SIG-M5 treated with dmso at 0.1 percent for 504 hours (cell line): ENCODE measurements at regions not wholly inside any gene's neighbourhood (a gene's known extent, or its start where the extent isn't known, plus 50 kb on each side); places are given as distances from the start of the nearest gene placed in this dataset.

Source experiments
- DNase-seq: peaks from one replicate; lab custom pipeline; 2025; ENCODE audit not compliant: unreplicated experiment; lab: John Stamatoyannopoulos, UW

DNA sequence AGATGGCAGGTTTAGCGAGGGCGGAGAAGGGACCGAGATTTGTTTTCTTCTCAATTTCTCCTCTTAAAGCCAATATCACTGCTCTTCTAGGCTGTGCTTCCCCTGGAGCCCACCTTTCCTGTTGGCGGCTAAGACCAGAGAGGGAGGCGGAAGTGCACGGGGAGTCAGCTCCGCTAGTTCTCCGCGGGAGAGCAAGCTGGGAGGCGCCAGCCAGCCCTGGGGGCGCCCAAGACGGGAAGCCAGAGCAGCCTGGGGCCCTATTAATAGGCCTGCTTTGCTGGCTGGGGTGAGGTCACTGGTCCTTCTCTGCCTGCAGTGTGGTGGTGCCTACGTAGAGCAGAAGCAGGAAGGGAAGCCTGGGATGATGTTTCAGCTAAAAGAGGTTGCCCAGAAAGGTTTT is 61.6 kb downstream of the LSM5 start:
- no peak for DNase-seq

- DNase-seq: peak; percentile 23
These were observed 62.4 kb downstream of the LSM5 start for GRCh38 chr7:32427769-32428291.

DNA sequence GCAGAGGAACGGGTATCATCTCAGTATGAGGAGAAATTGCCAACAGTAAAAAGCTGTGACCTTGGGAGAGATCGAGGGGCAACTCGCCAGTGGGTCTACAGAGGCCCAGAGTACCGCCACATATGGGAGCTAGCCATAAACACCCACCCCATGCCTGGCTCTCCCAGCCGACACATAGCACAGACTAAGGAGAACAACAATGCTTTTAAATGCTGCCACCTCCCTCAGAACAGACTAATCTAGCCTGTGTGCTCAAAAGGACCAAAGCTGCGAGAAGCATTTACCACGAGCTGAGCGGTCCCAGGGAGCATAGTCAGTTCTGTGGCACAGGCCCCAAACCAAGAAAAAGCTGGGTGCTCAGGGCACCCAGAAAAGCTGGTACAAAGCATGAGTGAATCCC is 73.3 kb downstream of the LSM5 start:
- no peak for DNase-seq

- no peak for DNase-seq
These were observed 74.2 kb downstream of the LSM5 start for GRCh38 chr7:32415936-32416335.

DNA sequence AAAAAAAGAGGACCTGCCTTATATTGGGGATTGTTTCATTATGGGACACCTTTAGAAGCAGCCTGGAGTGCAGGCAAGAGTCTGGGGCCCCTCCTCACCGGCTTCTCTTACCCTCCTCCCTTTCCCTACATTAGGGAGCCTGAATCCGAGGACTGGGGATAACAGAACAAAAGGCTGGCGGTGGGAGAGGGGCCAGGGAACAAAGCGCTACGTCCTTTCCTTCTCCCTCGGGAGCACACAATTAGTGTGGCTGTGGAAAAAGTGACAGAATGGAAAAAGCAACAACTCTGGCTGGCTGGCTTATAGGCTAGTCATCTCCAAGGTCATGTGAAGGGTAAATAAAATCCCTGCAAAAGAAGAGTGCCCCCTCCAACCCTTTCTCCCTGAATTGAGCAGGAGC is 74.7 kb downstream of the LSM5 start:
- DNase-seq: no peak

GRCh38 chr7:32412471-32412870 is 77.7 kb downstream of the LSM5 start:
- no peak for DNase-seq

- no peak for DNase-seq
These were observed 79.6 kb downstream of the LSM5 start for GRCh38 chr7:32410545-32410944.

GRCh38 chr7:32406386-32406785 is 83.8 kb downstream of the LSM5 start:
- DNase-seq: no peak

- no peak for DNase-seq
These were observed 86.5 kb downstream of the LSM5 start for GRCh38 chr7:32403463-32404229.

DNA sequence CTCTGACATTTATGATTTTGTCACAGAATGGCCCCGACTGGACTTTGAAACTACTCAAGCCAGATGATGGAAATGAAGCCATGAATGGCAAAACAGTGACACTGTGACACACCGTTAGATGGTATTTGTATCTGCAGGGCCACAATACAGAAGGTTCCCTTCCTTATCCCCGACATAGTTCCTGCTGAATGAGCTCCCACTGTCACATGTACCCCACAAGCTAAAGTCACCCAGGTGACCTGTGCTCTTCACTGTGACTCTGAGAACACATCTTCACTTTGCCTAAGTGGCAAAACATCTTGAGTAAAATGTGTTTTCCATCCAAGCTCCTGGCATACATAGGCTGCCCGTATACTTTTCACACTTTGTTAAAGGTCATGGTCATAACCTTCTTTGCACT is 89.5 kb downstream of the LSM5 start:
- DNase-seq: no peak

GRCh38 chr7:32399311-32399710 is 90.9 kb downstream of the LSM5 start:
- no peak for DNase-seq

- DNase-seq: no peak
These were observed 95.0 kb downstream of the LSM5 start for GRCh38 chr7:32395168-32395567.

- DNase-seq: no peak
These were observed 96.3 kb downstream of the LSM5 start for GRCh38 chr7:32393861-32394260.

GRCh38 chr7:32390210-32390609 is 100.0 kb downstream of the LSM5 start:
- DNase-seq: no peak

DNA sequence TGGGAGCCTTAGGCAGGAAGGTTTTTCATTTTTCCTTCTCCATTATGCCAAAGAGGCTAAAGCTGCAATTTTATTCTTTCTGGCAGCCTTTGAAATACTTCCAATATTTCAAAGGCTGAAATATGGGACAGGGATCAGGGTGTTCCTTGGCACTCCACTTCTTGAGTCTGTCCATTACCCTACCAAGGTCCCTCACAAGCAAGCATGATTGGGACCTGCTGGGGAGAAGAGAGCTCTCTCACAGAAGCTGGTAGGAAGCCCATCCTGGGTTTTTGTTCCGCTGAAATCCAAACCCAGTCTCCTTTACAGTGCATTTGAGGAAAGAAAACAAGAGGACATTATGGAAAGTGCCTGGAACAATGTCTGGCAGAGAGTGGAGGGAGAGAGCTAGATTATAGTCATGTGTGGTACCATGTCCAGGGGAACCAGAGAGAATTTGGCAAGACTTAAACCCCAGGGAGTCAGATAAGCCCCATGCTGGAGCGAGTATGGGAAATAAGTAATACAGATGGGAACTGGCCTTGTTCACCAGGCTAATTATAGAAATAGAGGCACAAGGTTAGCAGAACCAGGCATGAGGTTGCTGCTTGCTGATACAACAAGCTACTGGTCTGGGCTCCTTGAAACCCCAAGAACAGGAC is 104.7 kb downstream of the LSM5 start:
- no peak for DNase-seq

DNA sequence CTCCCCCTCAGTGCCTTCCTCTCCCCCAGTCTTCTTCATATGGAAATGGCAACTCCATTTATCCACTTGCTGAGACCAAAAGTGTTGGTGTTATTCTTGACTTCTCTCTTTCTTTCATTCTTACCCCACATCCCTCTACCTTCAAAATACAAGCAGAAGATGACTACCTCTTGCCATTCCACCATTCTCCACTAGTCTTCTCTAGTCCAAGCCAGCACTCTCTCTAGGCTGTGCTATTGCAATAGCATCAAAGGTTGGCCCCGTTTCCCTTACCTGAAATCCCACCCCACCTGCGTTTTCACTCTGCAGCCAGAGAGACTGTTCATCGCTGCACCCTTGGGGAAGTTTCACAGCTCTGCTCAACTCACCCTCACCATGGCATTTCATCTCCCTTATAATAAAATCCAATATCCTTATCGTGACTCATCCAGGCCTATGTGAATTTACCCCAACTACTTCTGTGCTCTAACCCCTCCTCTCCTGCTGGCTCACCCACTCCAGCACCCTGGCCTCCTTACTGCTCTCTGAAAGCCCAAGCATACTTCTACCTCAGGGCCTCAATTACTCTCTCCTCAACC is 109.1 kb downstream of the LSM5 start:
- DNase-seq: peak; percentile 6

GRCh38 chr7:32379510-32380112 is 110.6 kb downstream of the LSM5 start:
- DNase-seq: no peak

GRCh38 chr7:32378988-32379387 is 111.2 kb downstream of the LSM5 start:
- peak; percentile 22 for DNase-seq

- DNase-seq: no peak
These were observed 125.6 kb downstream of the LSM5 start for GRCh38 chr7:32364581-32364980.

DNA sequence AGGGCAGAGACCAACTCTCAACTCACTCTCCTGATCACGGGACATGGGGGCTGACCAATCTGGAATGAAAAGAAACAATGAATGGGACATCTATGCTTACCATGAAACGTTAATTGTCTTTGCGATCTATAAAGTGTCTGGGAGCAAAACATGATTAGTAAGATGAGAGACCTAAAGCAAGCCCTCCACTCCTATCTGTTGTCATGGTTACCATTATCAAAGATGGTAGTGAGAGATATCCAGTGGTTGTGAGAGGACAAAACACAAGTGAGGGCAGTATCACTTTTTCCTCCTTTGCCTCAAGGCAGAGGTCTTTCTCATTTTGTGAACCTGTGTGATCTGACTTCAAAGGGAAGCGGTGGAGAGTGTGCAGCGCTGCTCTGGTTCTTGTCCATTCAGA is 130.1 kb downstream of the LSM5 start:
- DNase-seq: no peak

- peak; percentile 38 for DNase-seq
These were observed 132.5 kb downstream of the LSM5 start for GRCh38 chr7:32357535-32358277.
